ENCODE measurements at regions not wholly inside any gene's neighbourhood (a gene's known extent, or its start where the extent isn't known, plus 50 kb on each side); places are given as distances from the start of the nearest gene placed in this dataset.
"Not testable (repeated sequence)": the region's sequence is repeated elsewhere in the genome, so short reads cannot be mapped to it uniquely, and the experiment has no call there.

GRCh38 chr2:132279930-132280615, 118.3 kb upstream of the ANKRD30BL start:
- Mint-ChIP-seq H3K9me3 (peaks cover 17 to 45% (median 34%) of the 10 kb centered on the region in 6 donors), H3K4me1 (no peaks in the 10 kb centered on the region), H3K36me3 (peaks cover 0 to 7% (median 4%) of the 10 kb centered on the region in 3 donors), H3K27ac (no peak overlapping the region), H3K4me3 (no peak overlapping the region), H3K27me3 (ENCODE audit: low read depth in 3 of 3) (peaks cover 0 to 1% (median 0%) of the 10 kb centered on the region in 3 donors)
- no peak for DNase-seq

GRCh38 chr2:132280912-132281311, 119.2 kb upstream of the ANKRD30BL start:
- peaks cover 0 to 7% (median 4%) of the 10 kb centered on the region in 3 donors for H3K36me3 Mint-ChIP-seq
- no peak overlapping the region for H3K27ac Mint-ChIP-seq
- no peak overlapping the region for H3K4me3 Mint-ChIP-seq
- peaks cover 17 to 43% (median 33%) of the 10 kb centered on the region in 6 donors for H3K9me3 Mint-ChIP-seq
- peaks cover 0 to 1% (median 0%) of the 10 kb centered on the region in 3 donors for H3K27me3 Mint-ChIP-seq (ENCODE audit: low read depth in 3 of 3)
- no peak for DNase-seq
- no peaks in the 10 kb centered on the region for H3K4me1 Mint-ChIP-seq

GRCh38 chr2:132282104-132282503, 120.4 kb upstream of the ANKRD30BL start:
- not testable (repeated sequence) for H3K4me1 Mint-ChIP-seq; H3K27ac Mint-ChIP-seq; H3K4me3 Mint-ChIP-seq; H3K36me3 Mint-ChIP-seq; DNase-seq; H3K27me3 Mint-ChIP-seq (ENCODE audit: low read depth in 3 of 3)
- peaks cover 16 to 34% (median 26%) of the 10 kb centered on the region in 6 donors for H3K9me3 Mint-ChIP-seq

DNA sequence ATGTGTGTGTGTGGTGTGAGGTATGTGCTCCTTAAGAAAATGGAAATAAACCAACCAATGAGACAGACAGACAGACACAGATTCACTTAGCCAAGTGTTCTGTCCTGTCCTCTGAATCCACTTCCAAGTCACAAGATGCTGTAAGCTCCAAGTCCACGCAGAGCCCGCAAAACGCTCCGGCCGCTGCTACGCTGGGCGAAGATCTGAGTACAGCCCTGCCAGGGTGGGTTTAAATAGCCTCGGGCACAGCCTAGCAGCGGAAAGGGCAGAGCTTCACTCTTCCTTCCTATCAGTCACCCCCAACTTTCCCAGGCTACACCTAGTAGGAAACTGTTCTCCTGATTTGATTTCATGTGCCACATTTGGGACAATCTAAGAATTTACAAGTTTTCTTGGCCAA, 121.2 kb upstream of the ANKRD30BL start:
- no peaks in the 10 kb centered on the region for H3K4me1 Mint-ChIP-seq
- H3K27me3 Mint-ChIP-seq (ENCODE audit: low read depth in 3 of 3), result no peaks in the 10 kb centered on the region
- H3K36me3 Mint-ChIP-seq, result peaks cover 0 to 4% (median 4%) of the 10 kb centered on the region in 3 donors
- no peak overlapping the region for H3K4me3 Mint-ChIP-seq
- DNase-seq, result no peak
- no peak overlapping the region for H3K27ac Mint-ChIP-seq
- peaks cover 13 to 30% (median 22%) of the 10 kb centered on the region in 6 donors for H3K9me3 Mint-ChIP-seq

DNA sequence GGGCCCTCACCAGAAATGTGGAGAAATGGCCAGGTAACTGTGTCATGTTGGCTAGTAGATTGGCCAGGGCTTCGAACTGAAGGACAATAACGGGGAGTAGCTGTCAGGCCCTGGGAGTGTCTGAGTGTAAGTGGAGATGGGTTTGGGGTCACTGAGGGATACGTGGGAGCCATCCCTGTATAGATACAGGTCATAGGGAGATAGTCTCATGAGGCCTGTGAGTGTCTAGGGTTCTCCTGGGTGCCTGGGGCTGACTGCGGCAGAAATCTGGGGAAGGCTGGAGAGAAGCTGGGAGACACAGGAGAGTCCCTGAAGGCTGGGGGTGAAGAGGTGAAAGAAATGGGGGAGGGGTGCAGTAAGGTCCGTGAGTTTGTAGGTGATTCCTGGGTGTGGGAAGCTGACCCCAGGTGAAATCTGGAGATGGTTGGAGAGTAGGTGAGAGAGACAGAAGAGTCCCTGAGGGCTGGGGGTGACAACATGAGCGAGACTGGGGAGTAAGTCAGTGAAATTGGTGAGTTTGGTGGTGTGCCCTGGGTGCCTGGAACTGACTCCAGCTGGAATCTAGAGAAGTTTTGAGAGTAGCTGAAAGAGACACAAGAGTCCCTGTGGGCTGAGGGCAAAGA, 124.6 kb upstream of the ANKRD30BL start:
- H3K4me3 Mint-ChIP-seq; H3K27me3 Mint-ChIP-seq (ENCODE audit: low read depth in 3 of 3): not testable (repeated sequence)

DNA sequence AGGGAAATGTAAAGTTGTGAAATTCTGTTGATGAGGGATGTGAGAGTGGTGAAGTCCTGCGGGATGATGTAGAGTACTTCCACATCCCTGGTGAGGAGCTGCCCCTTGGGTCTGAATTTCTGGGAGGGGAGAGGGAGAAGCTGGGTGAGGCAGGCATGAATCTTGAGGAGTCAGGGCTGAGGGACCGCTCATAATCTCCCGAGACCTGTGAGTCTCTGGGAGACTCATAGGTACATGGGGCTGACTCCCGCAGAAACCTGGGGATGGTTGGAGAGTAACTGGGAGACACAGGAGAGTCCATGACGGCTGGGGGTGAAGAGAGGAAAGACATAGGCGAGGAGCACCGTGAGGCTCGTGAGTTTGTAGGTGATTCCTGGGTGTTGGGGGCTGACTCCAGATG, 126.2 kb upstream of the ANKRD30BL start:
- not testable (repeated sequence) for H3K27ac Mint-ChIP-seq; H3K4me3 Mint-ChIP-seq; H3K4me1 Mint-ChIP-seq; H3K27me3 Mint-ChIP-seq (ENCODE audit: low read depth in 3 of 3); DNase-seq; H3K36me3 Mint-ChIP-seq
- peaks cover 0 to 10% (median 4%) of the 10 kb centered on the region in 6 donors for H3K9me3 Mint-ChIP-seq

More for the DNA sequence above, 124.6 kb upstream of the ANKRD30BL start:
- DNase-seq, H3K4me1 Mint-ChIP-seq, H3K27ac Mint-ChIP-seq, H3K36me3 Mint-ChIP-seq: not testable (repeated sequence)
- H3K9me3 Mint-ChIP-seq, result peaks cover 5 to 14% (median 6%) of the 10 kb centered on the region in 6 donors

DNA sequence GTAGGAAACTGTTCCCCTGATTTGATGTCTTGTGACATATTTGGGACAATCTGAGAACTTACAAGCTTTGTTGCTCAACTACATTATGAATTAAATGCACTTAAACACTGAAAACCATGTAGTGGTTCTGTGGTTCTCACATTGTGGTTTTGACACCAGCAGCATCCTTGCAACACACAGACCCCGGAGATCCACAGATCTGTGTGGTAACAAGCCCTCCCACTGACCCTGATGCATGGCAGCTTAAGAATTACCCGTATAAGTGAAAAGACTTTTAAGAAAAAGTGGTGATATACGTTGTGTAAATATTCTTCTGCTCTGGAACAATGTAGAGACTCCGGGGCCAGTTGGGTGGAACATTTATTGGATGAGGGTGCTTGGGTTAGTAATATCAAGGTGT, 127.4 kb upstream of the ANKRD30BL start:
- H3K4me3 Mint-ChIP-seq; DNase-seq; H3K36me3 Mint-ChIP-seq; H3K27ac Mint-ChIP-seq; H3K27me3 Mint-ChIP-seq (ENCODE audit: low read depth in 3 of 3); H3K4me1 Mint-ChIP-seq: not testable (repeated sequence)
- peaks cover 0 to 10% (median 0%) of the 10 kb centered on the region in 6 donors for H3K9me3 Mint-ChIP-seq

DNA sequence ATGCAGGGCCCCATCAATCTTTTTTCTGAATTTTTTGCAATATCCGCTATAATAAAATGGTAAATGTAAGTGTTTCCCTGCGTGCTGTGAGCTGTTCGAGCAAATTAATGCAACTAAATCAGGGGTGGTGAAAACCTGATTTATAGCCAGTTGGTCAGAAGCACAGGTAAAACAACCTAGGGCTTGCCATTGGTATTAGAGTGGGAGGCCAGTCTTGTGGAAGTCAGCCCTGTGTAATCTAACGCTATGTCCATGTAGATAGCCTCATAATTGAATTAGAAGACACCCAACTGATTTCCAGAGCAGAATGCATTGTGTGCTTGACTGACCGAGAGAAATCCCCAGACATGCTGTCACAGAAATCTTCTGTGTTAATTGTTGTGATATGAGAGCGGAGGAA, 126.8 kb upstream of the GPR39 start:
- not testable (repeated sequence) for H3K27ac Mint-ChIP-seq; H3K36me3 Mint-ChIP-seq; DNase-seq; H3K27me3 Mint-ChIP-seq (ENCODE audit: low read depth in 3 of 3); H3K4me3 Mint-ChIP-seq; H3K4me1 Mint-ChIP-seq
- H3K9me3 Mint-ChIP-seq, result peaks cover 0 to 10% (median 0%) of the 10 kb centered on the region in 6 donors

GRCh38 chr2:132300592-132301378, 115.8 kb upstream of the GPR39 start:
- DNase-seq; H3K36me3 Mint-ChIP-seq; H3K4me1 Mint-ChIP-seq; H3K27ac Mint-ChIP-seq; H3K9me3 Mint-ChIP-seq; H3K27me3 Mint-ChIP-seq (ENCODE audit: low read depth in 3 of 3): not testable (repeated sequence)
- H3K4me3 Mint-ChIP-seq, result peak overlapping the region in 4 of 5 donors; percentile 12 to 57 (median 46)

DNA sequence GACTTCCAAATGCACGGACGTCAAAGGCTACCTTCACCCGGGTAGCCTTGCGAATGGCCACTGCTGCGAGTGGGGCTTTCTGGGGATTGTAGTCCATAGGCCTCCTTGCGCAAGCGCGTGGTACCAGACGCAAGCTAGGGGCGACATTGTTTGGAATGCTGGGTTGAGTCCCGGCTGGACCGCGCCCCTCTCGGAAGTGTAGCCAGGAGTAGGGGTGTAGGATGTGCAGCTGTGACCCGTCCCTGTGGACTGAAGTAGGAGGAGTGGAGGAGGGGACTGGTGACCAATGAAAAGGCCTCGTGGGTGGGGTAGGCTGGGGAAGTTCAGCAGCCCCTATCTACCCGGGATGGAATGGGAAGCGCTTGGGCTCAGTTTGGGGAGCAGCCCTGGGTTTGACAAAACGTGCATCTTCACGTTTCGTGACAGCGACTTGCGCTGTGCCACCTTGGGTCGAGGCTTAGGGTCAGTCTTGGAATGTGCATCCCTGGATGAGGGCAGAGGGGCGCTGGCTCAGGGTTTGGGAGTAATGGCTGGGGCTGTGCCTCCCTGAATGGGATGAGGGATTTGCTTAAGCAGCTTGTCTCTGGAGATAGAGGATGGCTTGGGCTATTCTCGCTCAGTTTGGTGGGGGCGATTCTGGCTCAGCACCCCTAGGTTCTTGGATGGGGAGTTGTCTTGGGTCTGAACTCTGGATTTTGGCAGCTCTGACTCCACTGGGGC, 111.8 kb upstream of the GPR39 start:
- not testable (repeated sequence) for DNase-seq; H3K27ac Mint-ChIP-seq; H3K27me3 Mint-ChIP-seq (ENCODE audit: low read depth in 3 of 3); H3K36me3 Mint-ChIP-seq; H3K9me3 Mint-ChIP-seq; H3K4me3 Mint-ChIP-seq; H3K4me1 Mint-ChIP-seq

GRCh38 chr2:132307613-132308198, 108.9 kb upstream of the GPR39 start:
- not testable (repeated sequence) for H3K27ac Mint-ChIP-seq; H3K36me3 Mint-ChIP-seq; H3K4me1 Mint-ChIP-seq; H3K27me3 Mint-ChIP-seq (ENCODE audit: low read depth in 3 of 3); H3K9me3 Mint-ChIP-seq; H3K4me3 Mint-ChIP-seq; DNase-seq

GRCh38 chr2:132309203-132309602, 107.4 kb upstream of the GPR39 start:
- H3K9me3 Mint-ChIP-seq; H3K4me1 Mint-ChIP-seq; H3K27me3 Mint-ChIP-seq (ENCODE audit: low read depth in 3 of 3); H3K4me3 Mint-ChIP-seq; DNase-seq; H3K27ac Mint-ChIP-seq; H3K36me3 Mint-ChIP-seq: not testable (repeated sequence)

DNA sequence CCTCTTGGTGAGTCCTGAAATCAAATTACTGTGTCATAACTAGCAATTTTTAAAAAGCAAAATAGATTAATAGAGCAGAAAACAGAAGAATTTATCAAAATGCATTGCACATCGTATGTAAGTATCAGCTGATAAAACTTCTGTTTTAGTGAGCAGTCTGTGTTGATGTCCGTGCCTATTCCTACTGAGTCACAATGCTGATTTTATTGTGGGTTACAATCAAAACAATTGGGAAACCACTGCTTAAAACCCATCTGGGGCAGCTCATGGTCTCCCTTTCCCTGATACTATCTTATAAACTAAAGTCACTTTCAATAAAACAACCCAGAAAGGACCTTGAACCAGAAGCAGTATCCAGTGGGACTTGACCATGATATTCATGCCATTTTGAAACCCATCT, 101.1 kb upstream of the GPR39 start:
- H3K4me3 Mint-ChIP-seq; H3K36me3 Mint-ChIP-seq; H3K27me3 Mint-ChIP-seq (ENCODE audit: low read depth in 3 of 3); H3K27ac Mint-ChIP-seq; H3K4me1 Mint-ChIP-seq; DNase-seq: not testable (repeated sequence)
- peaks cover 2 to 17% (median 5%) of the 10 kb centered on the region in 6 donors for H3K9me3 Mint-ChIP-seq
